ENCODE measurements at regions not wholly inside any gene's neighbourhood (a gene's known extent, or its start where the extent isn't known, plus 50 kb on each side); places are given as distances from the start of the nearest gene placed in this dataset.

GRCh38 chr9:115862021-115862420, 291.6 kb upstream of the PAPPA start:
- no peaks in the 10 kb centered on the region for H3K27me3 ChIP-seq (ENCODE audit: control insufficient read depth, insufficient read depth, low read length, poor library complexity, severe bottlenecking)
- Mint-ChIP-seq H3K27ac (no peak overlapping the region), H3K4me3 (no peak overlapping the region), H3K9me3 (no peaks in the 10 kb centered on the region), H3K4me1 (no peaks in the 10 kb centered on the region), H3K27me3 (ENCODE audit: insufficient read depth) (no peaks in the 10 kb centered on the region), H3K36me3 (ENCODE audit: low read depth) (no peaks in the 10 kb centered on the region)
- no peak overlapping the region for H3K9ac ChIP-seq (ENCODE audit: extremely low read depth, low read length, poor library complexity, severe bottlenecking)
- WGBS, 2 experiments (ENCODE audit: insufficient coverage in 1 of 2, insufficient read length in 1 of 2): 93 to 100% methylated on average over 1 to 3 of the region's 3 CpGs
- no peaks in the 10 kb centered on the region for H3K9me3 ChIP-seq (ENCODE audit: control insufficient read depth, low read length)
- no peaks in the 10 kb centered on the region for H3K36me3 ChIP-seq (ENCODE audit: control insufficient read depth, insufficient read depth, low read length)
- H3K4me1 ChIP-seq (ENCODE audit: control insufficient read depth, insufficient read depth, low read length): no peaks in the 10 kb centered on the region
- TF ChIP-seq CTCF (conservative IDR thresholded peaks at IDR 0.05): no peak
- H3K27ac ChIP-seq (ENCODE audit: low read depth, low read length): no peak overlapping the region
- H3K4me3 ChIP-seq (ENCODE audit: low read length): no peak overlapping the region
- no peak for DNase-seq

- H3K4me1 Mint-ChIP-seq: no peaks in the 10 kb centered on the region
- no peak overlapping the region for H3K4me3 Mint-ChIP-seq
- no peak for DNase-seq
- Histone ChIP-seq H3K27me3 (ENCODE audit: control insufficient read depth, insufficient read depth, low read length, poor library complexity, severe bottlenecking) (no peaks in the 10 kb centered on the region), H3K36me3 (ENCODE audit: control insufficient read depth, insufficient read depth, low read length) (no peaks in the 10 kb centered on the region), H3K9me3 (ENCODE audit: control insufficient read depth, low read length) (no peaks in the 10 kb centered on the region), H3K4me1 (ENCODE audit: control insufficient read depth, insufficient read depth, low read length) (no peaks in the 10 kb centered on the region), H3K4me3 (ENCODE audit: low read length) (no peak overlapping the region), H3K9ac (ENCODE audit: extremely low read depth, low read length, poor library complexity, severe bottlenecking) (no peak overlapping the region), H3K27ac (ENCODE audit: low read depth, low read length) (no peak overlapping the region)
- H3K9me3 Mint-ChIP-seq: no peaks in the 10 kb centered on the region
- no peaks in the 10 kb centered on the region for H3K27me3 Mint-ChIP-seq (ENCODE audit: insufficient read depth)
- H3K36me3 Mint-ChIP-seq (ENCODE audit: low read depth): no peaks in the 10 kb centered on the region
- no peak overlapping the region for H3K27ac Mint-ChIP-seq
- TF ChIP-seq CTCF (conservative IDR thresholded peaks at IDR 0.05): no peak
Measured at GRCh38 chr9:115864581-115864980, 289.0 kb upstream of the PAPPA start.

- no peaks in the 10 kb centered on the region for H3K36me3 Mint-ChIP-seq (ENCODE audit: low read depth)
- Histone ChIP-seq H3K9ac (ENCODE audit: extremely low read depth, low read length, poor library complexity, severe bottlenecking) (no peak overlapping the region), H3K4me1 (ENCODE audit: control insufficient read depth, insufficient read depth, low read length) (no peaks in the 10 kb centered on the region), H3K27ac (ENCODE audit: low read depth, low read length) (no peak overlapping the region), H3K4me3 (ENCODE audit: low read length) (no peak overlapping the region), H3K27me3 (ENCODE audit: control insufficient read depth, insufficient read depth, low read length, poor library complexity, severe bottlenecking) (no peaks in the 10 kb centered on the region), H3K36me3 (ENCODE audit: control insufficient read depth, insufficient read depth, low read length) (no peaks in the 10 kb centered on the region), H3K9me3 (ENCODE audit: control insufficient read depth, low read length) (no peaks in the 10 kb centered on the region)
- H3K27me3 Mint-ChIP-seq (ENCODE audit: insufficient read depth): no peaks in the 10 kb centered on the region
- peaks cover 5% of the 10 kb centered on the region for H3K4me1 Mint-ChIP-seq
- H3K4me3 Mint-ChIP-seq: no peak overlapping the region
- no peak for TF ChIP-seq CTCF (conservative IDR thresholded peaks at IDR 0.05)
- H3K27ac Mint-ChIP-seq: no peak overlapping the region
- H3K9me3 Mint-ChIP-seq: no peaks in the 10 kb centered on the region
- DNase-seq: no peak
Measured at GRCh38 chr9:115867326-115867725, 286.3 kb upstream of the PAPPA start.

Measured in endodermal cell (in vitro differentiated cells).